HCT116 (cell line): ENCODE measurements at regions not wholly inside any gene's neighbourhood (a gene's known extent, or its start where the extent isn't known, plus 50 kb on each side); places are given as distances from the start of the nearest gene placed in this dataset.

Source experiments
- CEBPB ChIP-seq: IDR thresholded peaks from 2 replicates; pipeline ENCODE4 v1.6.1; 2012; ENCODE audit warnings: low read depth
- EZH2 ChIP-seq: fragments of 200-600 bp; sonication (generic); IDR thresholded peaks from 2 replicates; pipeline ENCODE4 v1.6.1; 2017; ENCODE audit warnings: antibody characterized with exemption, mixed run types
- POLR2A ChIP-seq: IDR thresholded peaks from 2 replicates; pipeline ENCODE4 v1.7.0; 2011; ENCODE audit warnings: borderline replicate concordance; ENCODE audit not compliant: insufficient read depth, insufficient read length; ENCODE audit errors: extremely low read depth
- RAD21 ChIP-seq: IDR thresholded peaks from 2 replicates; pipeline ENCODE4 v1.6.1; 2012; ENCODE audit warnings: low read depth, mild to moderate bottlenecking
- YY1 ChIP-seq: IDR thresholded peaks from 2 replicates; pipeline ENCODE4 v1.6.1; 2011; ENCODE audit warnings: low read length, low read depth, moderate library complexity, mild to moderate bottlenecking; ENCODE audit not compliant: insufficient replicate concordance; ENCODE audit errors: extremely low read depth
- TF ChIP-seq, protein P1 (sequence below), 3 experiments: fragments of 200-600 bp in 1 of 3; sonication (generic) in 1 of 3; IDR thresholded peaks in 2 of 3; conservative IDR thresholded peaks in 1 of 3; 2 replicates each; pipeline ENCODE4 v1.5.1; 2012 to 2017; ENCODE audit warnings: low read depth in 2 of 3, low read length in 2 of 3, antibody characterized with exemption in 1 of 3, borderline replicate concordance in 1 of 3, control low read depth in 1 of 3, mild to moderate bottlenecking in 1 of 3, mixed read lengths in 1 of 3, mixed run types in 1 of 3, moderate library complexity in 1 of 3; ENCODE audit not compliant: insufficient read depth in 1 of 3
- TF ChIP-seq, protein P2 (sequence below): IDR thresholded peaks from 2 replicates; pipeline ENCODE4 v1.6.1; 2012; ENCODE audit warnings: low read depth

DNA sequence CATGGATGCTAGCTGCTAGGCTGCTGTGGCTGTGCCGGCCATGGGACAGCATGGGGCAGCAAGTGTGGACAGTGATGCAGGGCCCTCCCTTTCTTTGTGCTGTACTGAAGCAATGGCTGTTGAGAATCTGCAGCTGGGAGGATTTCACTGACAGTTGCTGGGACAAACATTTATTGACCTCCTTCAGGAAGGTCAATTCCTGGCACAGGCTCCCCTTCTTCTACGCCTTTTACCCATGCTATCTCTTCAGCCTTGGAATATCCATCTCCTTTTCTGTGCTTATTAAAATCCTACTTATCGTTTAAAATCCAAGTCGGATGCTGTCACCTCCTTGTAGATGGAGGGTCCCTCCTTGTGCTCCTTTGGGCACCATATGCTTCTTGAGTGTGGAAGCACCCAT lies 213.1 kb upstream of the USP24 start:
- no peak for TF ChIP-seq EZH2
- TF ChIP-seq POLR2A = no peak
- TF ChIP-seq RAD21 = no peak
- TF ChIP-seq YY1 = no peak
- TF ChIP-seq, protein P1, sequence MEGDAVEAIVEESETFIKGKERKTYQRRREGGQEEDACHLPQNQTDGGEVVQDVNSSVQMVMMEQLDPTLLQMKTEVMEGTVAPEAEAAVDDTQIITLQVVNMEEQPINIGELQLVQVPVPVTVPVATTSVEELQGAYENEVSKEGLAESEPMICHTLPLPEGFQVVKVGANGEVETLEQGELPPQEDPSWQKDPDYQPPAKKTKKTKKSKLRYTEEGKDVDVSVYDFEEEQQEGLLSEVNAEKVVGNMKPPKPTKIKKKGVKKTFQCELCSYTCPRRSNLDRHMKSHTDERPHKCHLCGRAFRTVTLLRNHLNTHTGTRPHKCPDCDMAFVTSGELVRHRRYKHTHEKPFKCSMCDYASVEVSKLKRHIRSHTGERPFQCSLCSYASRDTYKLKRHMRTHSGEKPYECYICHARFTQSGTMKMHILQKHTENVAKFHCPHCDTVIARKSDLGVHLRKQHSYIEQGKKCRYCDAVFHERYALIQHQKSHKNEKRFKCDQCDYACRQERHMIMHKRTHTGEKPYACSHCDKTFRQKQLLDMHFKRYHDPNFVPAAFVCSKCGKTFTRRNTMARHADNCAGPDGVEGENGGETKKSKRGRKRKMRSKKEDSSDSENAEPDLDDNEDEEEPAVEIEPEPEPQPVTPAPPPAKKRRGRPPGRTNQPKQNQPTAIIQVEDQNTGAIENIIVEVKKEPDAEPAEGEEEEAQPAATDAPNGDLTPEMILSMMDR (IDR thresholded peaks at IDR 0.05 in 2 of 3, conservative IDR thresholded peaks at IDR 0.05 in 1 of 3; ENCODE audit: borderline replicate concordance in 1 of 3, insufficient read depth in 1 of 3, low read depth in 2 of 3, low read length in 2 of 3) = no peak
- no peak for TF ChIP-seq CEBPB
- TF ChIP-seq, protein P2, sequence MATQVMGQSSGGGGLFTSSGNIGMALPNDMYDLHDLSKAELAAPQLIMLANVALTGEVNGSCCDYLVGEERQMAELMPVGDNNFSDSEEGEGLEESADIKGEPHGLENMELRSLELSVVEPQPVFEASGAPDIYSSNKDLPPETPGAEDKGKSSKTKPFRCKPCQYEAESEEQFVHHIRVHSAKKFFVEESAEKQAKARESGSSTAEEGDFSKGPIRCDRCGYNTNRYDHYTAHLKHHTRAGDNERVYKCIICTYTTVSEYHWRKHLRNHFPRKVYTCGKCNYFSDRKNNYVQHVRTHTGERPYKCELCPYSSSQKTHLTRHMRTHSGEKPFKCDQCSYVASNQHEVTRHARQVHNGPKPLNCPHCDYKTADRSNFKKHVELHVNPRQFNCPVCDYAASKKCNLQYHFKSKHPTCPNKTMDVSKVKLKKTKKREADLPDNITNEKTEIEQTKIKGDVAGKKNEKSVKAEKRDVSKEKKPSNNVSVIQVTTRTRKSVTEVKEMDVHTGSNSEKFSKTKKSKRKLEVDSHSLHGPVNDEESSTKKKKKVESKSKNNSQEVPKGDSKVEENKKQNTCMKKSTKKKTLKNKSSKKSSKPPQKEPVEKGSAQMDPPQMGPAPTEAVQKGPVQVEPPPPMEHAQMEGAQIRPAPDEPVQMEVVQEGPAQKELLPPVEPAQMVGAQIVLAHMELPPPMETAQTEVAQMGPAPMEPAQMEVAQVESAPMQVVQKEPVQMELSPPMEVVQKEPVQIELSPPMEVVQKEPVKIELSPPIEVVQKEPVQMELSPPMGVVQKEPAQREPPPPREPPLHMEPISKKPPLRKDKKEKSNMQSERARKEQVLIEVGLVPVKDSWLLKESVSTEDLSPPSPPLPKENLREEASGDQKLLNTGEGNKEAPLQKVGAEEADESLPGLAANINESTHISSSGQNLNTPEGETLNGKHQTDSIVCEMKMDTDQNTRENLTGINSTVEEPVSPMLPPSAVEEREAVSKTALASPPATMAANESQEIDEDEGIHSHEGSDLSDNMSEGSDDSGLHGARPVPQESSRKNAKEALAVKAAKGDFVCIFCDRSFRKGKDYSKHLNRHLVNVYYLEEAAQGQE = no peak
